Endothelial cell of hepatic sinusoid (primary cell): ENCODE measurements at regions not wholly inside any gene's neighbourhood (a gene's known extent, or its start where the extent isn't known, plus 50 kb on each side); places are given as distances from the start of the nearest gene placed in this dataset.

Source experiments
- in situ Hi-C: cut with HindIII; loops from 2 replicates; pipeline ENCODE4 v1.10.0; 2017; ENCODE audit warnings: low sequenced_read_pairs

DNA sequence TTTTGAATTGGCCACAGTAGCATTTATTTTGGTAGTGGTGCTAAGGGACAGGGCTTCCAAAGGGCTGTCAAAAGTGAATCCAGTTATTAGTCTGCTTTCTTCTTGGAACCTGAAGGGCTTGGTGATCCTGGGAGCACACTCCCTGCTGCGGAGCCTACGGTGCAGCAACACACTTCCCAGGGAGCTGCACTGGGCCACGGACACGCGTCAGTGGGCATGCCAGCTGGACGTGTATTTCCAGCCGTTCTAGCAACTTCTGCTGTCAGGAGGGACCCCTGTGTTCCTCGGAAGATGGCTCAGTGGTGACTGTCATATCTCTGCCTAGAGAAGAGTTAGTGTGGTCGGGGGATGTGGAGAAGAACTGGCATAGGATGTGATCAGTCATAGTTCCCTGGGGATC is 204.6 kb downstream of the SOCS6 start:
- in situ Hi-C loops = loop anchor here (10.0 kb wide), 1 partner anchor 541 kb away; no protein-coding TSS in a partner anchor

GRCh38 chr18:70491734-70492348 is 203.0 kb downstream of the SOCS6 start:
- in situ Hi-C loops = loop anchor here (10.0 kb wide), 1 partner anchor 543 kb away; no protein-coding TSS in a partner anchor

DNA sequence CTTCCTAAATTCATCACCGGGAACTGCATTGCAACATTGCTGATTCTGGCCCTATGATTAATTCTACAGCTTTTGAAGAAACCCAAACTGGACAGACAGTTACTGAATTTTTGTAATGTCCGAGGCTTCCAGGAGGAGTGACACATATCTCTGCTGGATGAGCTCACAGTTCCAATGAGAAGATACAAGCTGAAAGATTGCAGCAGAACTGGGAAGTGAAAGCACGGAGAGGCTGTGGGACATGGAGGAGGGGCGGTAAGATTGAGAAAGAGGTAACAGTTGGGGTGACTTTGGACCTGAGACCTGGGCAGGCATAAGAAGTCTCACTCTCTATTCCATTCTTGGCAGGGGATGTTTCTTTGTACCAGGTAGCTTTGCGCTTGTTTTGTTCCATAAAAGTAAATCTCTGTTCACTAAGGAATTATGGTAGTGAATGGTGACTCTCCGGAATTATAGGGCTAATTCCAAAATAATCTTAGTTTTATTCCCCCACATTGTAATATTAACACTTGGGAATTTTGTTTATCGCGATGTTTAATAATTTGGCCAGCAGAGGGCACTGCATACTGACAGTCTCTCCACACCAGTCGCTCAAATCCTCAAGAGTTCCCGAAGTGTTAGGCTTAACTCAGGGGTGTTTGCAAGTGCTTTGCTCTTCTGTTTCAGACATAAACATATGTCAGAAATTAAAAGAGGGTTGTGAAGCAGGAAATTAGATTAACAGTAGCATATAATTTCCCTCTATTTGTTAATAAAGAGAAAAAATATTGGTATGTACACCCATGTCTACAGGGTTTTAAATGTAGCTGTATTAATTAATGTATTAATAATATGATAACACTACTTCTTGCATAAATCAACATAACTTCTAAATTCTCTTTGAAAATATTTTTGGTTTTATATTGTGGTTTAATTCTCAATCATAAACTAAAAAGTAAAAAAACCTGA is 201.4 kb downstream of the SOCS6 start:
- in situ Hi-C loops = loop anchor here (10.0 kb wide), 1 partner anchor 545 kb away; no protein-coding TSS in a partner anchor

- in situ Hi-C loops = no loop called here
Measured at GRCh38 chr18:70489571-70489970, 200.7 kb downstream of the SOCS6 start.

DNA sequence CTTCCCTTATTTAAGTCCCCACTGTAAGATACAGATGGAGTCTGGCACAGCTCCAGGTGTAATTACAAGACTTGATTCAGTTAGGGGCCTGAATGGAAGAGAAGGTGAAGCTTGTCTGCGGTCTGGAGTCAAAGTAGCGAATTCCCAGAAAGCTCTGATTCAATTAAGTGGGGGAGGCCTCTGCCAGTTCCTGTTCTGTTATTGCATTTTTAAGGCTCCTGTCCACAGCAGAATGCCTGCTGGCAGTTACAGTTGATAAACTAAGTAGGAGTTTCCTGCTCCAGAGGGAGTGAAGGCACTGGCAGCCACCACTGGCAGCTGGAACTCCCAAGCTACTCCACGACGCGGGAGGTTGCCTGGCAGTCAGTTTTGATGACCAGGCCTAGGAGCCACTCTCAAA is 181.1 kb downstream of the SOCS6 start:
- in situ Hi-C loops = no loop called here

DNA sequence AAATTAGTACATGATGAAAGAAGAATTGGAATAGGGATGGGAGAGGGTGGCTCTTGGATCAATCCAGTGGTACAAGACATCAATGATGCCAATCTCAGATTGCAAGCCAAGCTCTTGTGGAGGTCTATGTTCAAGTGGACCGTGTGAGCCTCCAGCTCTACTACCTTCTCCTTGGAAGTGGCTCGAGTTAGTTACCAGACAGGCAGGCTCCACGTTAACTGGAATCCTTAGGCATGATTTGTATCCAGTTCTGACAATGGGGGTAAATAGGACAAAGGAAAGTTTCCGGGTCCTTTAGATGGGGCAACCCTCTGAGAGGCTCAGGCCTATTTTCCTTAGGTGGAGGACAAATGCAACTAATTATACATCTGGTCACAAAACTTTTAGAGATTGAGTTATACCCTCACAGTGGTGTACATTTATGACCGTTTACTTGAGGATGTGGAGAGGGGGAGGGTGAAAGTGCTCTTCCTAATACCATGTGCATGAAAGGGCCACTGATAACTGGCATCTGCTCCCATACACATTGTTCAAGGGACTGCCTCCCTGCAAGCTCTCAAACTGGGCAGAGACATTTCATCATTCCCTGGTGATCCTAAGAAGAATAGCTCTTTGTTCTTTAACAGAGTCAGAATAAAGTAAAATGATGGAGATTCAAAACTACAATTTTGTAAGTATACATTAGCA is 180.2 kb downstream of the SOCS6 start:
- in situ Hi-C loops = no loop called here

DNA sequence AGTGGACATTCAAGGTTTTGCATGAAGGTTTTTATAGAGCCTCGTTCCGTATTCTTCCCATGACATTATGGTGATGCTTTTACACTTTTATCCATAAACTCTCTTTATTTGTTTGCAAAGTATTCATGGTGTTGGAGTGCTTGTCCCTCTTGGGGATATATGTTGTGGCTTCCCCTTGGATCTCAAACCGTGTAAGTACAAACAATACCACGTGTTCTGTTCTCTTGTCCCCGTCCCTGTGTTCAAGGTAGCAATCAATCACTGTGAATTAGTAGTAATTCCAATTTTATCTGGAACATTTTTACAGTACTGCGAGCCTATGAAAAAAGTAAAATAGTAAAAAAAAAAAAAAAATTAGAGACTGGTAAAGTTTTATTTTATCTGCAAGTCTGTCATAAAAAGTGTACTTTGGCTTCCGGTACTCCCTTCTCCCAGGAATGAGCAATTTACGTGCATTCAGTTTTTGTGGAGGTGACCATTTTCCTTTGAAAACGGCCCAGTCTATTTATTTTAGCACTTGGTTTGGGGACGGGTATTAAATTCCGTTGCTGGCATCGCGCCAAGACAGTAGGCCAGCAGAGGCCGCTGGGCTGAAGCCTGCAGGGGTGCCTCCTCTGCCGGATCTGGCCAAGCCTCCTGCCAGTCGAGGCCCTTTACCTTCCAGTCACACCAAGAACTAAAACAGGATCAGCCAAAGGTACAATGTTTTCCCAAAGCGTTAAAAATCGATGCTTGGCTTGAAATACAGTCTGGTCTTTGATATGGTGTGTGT is 175.7 kb downstream of the SOCS6 start:
- in situ Hi-C loops = no loop called here

- in situ Hi-C loops = no loop called here
Measured at GRCh38 chr18:70463085-70463484, 174.2 kb downstream of the SOCS6 start.

DNA sequence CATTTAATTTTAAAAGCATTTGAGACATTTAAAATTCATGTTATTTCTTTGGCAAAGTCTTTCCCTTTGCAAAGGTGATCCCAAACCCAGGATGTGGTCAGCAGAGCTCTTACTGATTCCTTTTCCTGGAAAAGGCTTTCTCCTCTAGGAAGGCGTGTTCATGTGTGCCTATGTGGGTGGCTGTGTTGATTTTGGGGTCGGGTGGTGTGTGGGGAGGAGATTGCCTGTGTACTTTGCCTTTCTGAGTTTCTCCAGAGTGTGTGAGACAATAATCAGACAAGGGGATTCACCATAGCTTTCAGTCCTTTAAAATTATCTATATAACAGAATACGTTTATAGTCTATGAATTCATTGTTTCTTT is 173.2 kb downstream of the SOCS6 start:
- in situ Hi-C loops = no loop called here

DNA sequence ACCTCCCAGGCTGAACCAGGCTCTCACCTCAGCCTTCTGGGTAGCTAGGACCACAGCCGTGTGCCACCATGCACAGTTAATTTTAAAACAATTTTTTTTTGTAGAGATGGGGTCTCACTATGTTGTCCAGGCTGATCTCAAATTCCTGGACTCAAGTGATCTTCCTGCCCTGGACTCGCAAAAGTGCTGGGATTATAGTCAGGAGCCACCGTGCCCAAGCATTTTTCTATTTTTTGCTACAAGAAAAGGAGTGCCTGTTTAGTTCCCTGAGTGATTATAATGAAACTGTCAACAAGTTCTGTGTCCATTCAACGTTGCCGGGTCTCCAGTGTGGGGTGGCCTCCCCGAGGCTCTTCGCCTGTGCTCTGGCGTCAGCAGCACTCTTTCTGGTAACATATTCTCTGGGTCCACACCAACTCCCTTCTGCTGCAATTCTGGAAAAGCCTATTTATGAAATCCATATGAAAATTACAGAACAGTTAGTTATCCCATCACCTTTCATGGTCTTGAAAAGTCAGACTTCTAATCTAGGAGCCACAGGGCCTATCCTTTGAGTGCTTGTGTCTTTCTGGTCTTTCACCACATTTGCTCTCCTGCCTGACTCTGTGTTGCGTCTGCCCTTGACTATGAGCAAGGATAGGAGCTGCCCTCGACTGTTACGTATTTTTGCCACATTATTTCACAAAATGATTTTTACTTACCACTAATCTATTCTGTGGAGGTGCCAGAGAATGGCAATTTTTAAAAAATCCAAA is 172.7 kb downstream of the SOCS6 start:
- in situ Hi-C loops = no loop called here

DNA sequence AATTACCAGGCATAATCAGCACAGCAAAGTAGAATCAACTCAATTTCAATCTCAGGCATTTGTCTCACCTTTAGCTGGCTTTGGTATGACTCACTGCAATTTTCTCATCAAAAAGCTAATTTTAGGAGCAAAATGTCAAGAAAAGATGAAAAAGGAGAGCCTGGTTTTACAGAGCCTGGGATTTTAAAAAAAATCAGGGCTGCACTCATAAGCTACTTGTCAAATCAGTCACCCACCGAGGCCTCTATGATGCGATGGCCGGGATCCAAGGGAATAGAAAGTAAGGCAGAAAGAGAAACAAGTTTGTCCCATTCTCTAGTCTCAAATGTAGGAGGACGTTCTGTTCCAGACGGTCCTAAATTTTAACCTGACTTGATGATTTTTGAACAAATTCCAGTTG is 170.9 kb downstream of the SOCS6 start:
- in situ Hi-C loops = no loop called here

DNA sequence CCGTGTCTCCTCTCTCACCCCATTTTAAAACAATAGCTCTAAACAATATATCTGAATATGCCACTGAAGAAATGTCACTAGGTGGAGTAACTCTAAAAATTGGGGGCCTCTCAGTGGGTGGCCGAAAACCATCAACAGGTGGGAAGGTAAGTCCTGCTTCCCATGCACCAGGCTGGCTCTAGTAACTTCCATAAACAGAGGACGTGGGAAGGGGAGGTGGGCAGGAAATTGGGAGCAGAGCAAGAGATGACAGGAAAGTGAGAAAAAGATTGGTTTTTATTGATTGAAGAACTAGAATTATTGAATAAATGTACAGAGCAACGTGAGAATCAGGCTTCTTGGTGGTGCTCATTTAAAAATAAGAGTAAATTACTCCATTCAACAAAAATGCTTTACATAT is 170.4 kb downstream of the SOCS6 start:
- in situ Hi-C loops = no loop called here

- in situ Hi-C loops = no loop called here
Measured at GRCh38 chr18:70457788-70458187, 168.9 kb downstream of the SOCS6 start.

DNA sequence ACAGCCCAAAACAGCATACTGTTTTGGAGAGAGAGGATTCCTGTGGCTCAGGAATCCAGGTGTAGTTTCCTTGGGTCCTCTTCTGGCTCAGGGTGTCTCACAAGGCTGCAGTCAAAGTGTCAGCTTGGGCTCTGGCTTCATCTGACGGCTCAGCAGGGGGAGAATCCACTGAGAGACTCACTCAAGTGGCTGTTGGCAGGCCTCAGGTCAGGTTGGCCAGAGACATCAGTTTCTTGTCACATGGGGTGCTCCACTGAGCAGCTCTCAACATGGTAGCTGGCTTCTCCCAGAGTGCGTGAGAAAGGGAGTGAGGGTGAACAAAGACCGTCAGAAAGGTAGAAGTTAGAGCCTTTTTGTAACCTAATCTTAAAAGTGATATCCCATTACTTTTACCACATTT is 168.4 kb downstream of the SOCS6 start:
- in situ Hi-C loops = no loop called here

- in situ Hi-C loops = no loop called here
Measured at GRCh38 chr18:70456376-70456775, 167.5 kb downstream of the SOCS6 start.

DNA sequence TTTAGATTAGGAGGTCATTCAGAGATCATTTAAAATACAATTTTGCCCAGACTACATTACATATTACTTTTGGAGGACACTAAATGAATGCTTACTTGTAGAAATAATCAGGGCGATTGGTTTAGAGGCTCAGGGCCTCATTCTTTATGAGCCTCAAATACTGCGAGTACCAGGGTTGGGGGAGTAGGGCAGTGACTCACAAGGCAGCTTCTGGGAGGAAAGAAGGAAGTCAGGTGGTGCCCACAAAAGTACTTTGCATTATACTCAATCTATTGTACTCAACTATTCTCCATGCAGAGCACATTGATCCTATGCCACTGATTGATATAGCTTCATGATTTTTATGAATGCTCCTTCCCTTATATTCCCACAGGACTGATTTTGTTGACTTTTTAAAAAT is 166.9 kb downstream of the SOCS6 start:
- in situ Hi-C loops = no loop called here

- in situ Hi-C loops = no loop called here
Measured at GRCh38 chr18:70454704-70455322, 166.0 kb downstream of the SOCS6 start.

GRCh38 chr18:70453058-70453775 is 164.4 kb downstream of the SOCS6 start:
- in situ Hi-C loops = no loop called here

DNA sequence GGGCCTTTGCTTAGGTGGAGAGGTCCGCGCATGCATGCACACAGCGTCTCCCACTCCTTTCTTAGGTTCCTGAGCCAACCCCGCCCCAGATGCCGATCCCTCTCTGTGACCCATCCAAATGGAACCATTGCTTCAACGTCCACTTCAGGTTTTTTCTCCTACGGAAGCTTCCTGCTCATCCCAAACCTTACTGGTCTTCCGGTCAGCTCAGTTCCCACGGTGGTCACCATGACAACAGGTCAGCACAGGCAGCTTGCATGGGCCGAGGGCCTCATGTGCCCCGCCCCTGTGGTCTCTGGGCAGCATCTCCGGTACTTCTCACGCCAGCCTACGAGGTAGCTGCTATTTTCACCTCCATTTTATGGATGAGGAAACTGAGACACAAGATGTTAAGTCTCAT is 163.7 kb downstream of the SOCS6 start:
- in situ Hi-C loops = no loop called here
